ENCODE measurements at regions not wholly inside any gene's neighbourhood (a gene's known extent, or its start where the extent isn't known, plus 50 kb on each side); places are given as distances from the start of the nearest gene placed in this dataset.

DNA sequence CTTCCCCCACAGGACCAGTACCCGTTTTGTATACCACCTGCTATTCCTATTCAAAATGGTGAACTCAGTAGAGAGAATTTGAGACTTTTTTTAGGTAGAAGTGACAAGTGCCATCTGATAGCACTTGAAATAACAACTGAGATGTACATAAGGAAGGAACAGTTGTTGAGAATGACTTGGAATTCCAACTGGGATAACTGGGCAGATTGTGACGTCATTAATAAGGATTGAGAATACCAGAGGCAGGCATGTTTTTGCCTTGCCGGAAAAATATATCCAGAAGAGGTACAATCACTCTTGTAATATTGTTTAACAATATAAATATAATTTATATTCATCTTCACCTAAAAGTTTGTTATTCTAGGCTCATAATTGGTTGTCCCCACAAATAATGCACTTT is 454.1 kb upstream of the RGMA start:
- Histone ChIP-seq H3K27me3 (no peaks in the 10 kb centered on the region), H3K4me3 (no peak overlapping the region), H3K9me2 (replicated peaks; ENCODE audit: insufficient read depth) (no peaks in the 10 kb centered on the region), H3K4me1 (ENCODE audit: insufficient read depth) (no peaks in the 10 kb centered on the region), H3K79me2 (no peaks in the 10 kb centered on the region), H2AFZ (no peak overlapping the region), H3K27ac (no peak overlapping the region), H3K4me2 (no peak overlapping the region), H3K36me3 (replicated peaks; ENCODE audit: insufficient read depth, low read depth) (no peaks in the 10 kb centered on the region), H4K20me1 (ENCODE audit: insufficient read depth, poor library complexity, severe bottlenecking) (no peaks in the 10 kb centered on the region), H3K9me3 (ENCODE audit: low read depth) (no peaks in the 10 kb centered on the region)
- TF ChIP-seq CTCF (IDR thresholded peaks at IDR 0.05; ENCODE audit: poor library complexity) (no peak), EZH2 (IDR thresholded peaks at IDR 0.05; ENCODE audit: borderline replicate concordance) (no peak), EZH2phosphoT487 (IDR thresholded peaks at IDR 0.05; ENCODE audit: low read depth, severe bottlenecking, unreplicated experiment) (no peak)
- DNase-seq (ENCODE audit: low spot score) = no peak
- 90% methylated on average over 3 of the region's 3 CpGs for WGBS (ENCODE audit: low lambda C conversion rate, missing lambda C conversion rate)

- DNase-seq (ENCODE audit: low spot score) = no peak
- TF ChIP-seq CTCF (IDR thresholded peaks at IDR 0.05; ENCODE audit: poor library complexity) (no peak), EZH2phosphoT487 (IDR thresholded peaks at IDR 0.05; ENCODE audit: low read depth, severe bottlenecking, unreplicated experiment) (no peak), EZH2 (IDR thresholded peaks at IDR 0.05; ENCODE audit: borderline replicate concordance) (no peak)
- H3K79me2 ChIP-seq = no peaks in the 10 kb centered on the region
- H3K27me3 ChIP-seq = no peaks in the 10 kb centered on the region
- no peak overlapping the region for H3K4me3 ChIP-seq
- H2AFZ ChIP-seq = no peak overlapping the region
- H3K9me3 ChIP-seq (ENCODE audit: low read depth) = no peaks in the 10 kb centered on the region
- H4K20me1 ChIP-seq (ENCODE audit: insufficient read depth, poor library complexity, severe bottlenecking) = no peaks in the 10 kb centered on the region
- no peaks in the 10 kb centered on the region for H3K36me3 ChIP-seq (replicated peaks; ENCODE audit: insufficient read depth, low read depth)
- WGBS (ENCODE audit: low lambda C conversion rate, missing lambda C conversion rate) = 80% methylated on average over 5 of the region's 5 CpGs
- H3K27ac ChIP-seq = no peak overlapping the region
- no peak overlapping the region for H3K4me2 ChIP-seq
- H3K4me1 ChIP-seq (ENCODE audit: insufficient read depth) = no peaks in the 10 kb centered on the region
- H3K9me2 ChIP-seq (replicated peaks; ENCODE audit: insufficient read depth) = no peaks in the 10 kb centered on the region
Measured at GRCh38 chr15:93527374-93528050, 438.5 kb upstream of the RGMA start.

DNA sequence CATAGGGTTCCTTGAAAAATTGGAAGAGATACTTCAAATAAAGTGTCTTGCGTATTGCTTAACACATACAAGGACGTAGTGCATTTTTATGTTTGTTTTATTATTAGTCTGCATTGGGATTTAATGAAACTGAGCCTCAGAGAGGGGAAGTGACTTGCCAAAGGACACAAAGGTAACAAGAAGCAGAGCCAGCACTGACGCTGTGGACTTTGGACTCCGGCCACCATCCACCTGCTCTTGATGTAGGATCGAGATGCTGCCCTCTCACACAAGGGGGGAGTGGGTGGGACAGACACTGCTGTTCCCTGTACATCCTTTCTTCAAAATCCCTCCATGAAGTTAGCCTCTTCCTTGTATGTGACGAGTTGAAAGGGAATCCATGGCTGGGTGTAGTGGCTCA is 435.4 kb upstream of the RGMA start:
- DNase-seq (ENCODE audit: low spot score) = no peak
- Histone ChIP-seq H3K9me3 (ENCODE audit: low read depth) (no peaks in the 10 kb centered on the region), H3K4me2 (no peak overlapping the region), H3K4me3 (no peak overlapping the region), H3K27ac (no peak overlapping the region), H3K79me2 (no peaks in the 10 kb centered on the region), H3K4me1 (ENCODE audit: insufficient read depth) (no peaks in the 10 kb centered on the region), H2AFZ (no peak overlapping the region), H3K27me3 (peaks cover 7% of the 10 kb centered on the region), H3K9me2 (replicated peaks; ENCODE audit: insufficient read depth) (no peaks in the 10 kb centered on the region), H4K20me1 (ENCODE audit: insufficient read depth, poor library complexity, severe bottlenecking) (no peaks in the 10 kb centered on the region), H3K36me3 (replicated peaks; ENCODE audit: insufficient read depth, low read depth) (no peaks in the 10 kb centered on the region)
- WGBS (ENCODE audit: low lambda C conversion rate, missing lambda C conversion rate) = 88% methylated on average over 6 of the region's 6 CpGs
- TF ChIP-seq EZH2 (IDR thresholded peaks at IDR 0.05; ENCODE audit: borderline replicate concordance) = no peak
- no peak for TF ChIP-seq EZH2phosphoT487 (IDR thresholded peaks at IDR 0.05; ENCODE audit: low read depth, severe bottlenecking, unreplicated experiment)
- TF ChIP-seq CTCF (IDR thresholded peaks at IDR 0.05; ENCODE audit: poor library complexity) = no peak

All from hepatocyte (in vitro differentiated cells).